SH-SY5Y (cell line): ENCODE measurements at regions not wholly inside any gene's neighbourhood (a gene's known extent, or its start where the extent isn't known, plus 50 kb on each side); places are given as distances from the start of the nearest gene placed in this dataset.

Experiments used
- GATA2 ChIP-seq: IDR thresholded peaks from 2 replicates; pipeline ENCODE4 v1.6.1; 2011; ENCODE audit warnings: mild to moderate bottlenecking, low read depth, low read length
- GATA3 ChIP-seq: IDR thresholded peaks from 2 replicates; pipeline ENCODE4 v1.6.1; 2011; ENCODE audit warnings: low read depth, mild to moderate bottlenecking, low read length, moderate library complexity

GRCh38 chr6:8193541-8193940 lies 91.2 kb upstream of the EEF1E1 start:
- no peak for TF ChIP-seq GATA3
- no peak for TF ChIP-seq GATA2
